A673 (cell line): ENCODE measurements at regions not wholly inside any gene's neighbourhood (a gene's known extent, or its start where the extent isn't known, plus 50 kb on each side); places are given as distances from the start of the nearest gene placed in this dataset.

ENCODE experiments used
- CTCF ChIP-seq: fragments of 300-800, 200-600 bp; sonication (generic); conservative IDR thresholded peaks from 2 replicates; pipeline ENCODE4 v1.5.1; 2017; ENCODE audit warnings: low read depth, mild to moderate bottlenecking, antibody characterized with exemption, low read length, moderate library complexity, mixed read lengths
- EZH2 ChIP-seq: fragments of 200-600 bp; sonication (generic); IDR thresholded peaks from 2 replicates; pipeline ENCODE4 v1.6.1; 2017; ENCODE audit warnings: borderline replicate concordance, low read depth, mild to moderate bottlenecking, mixed read lengths, antibody characterized with exemption, low read length; ENCODE audit not compliant: poor library complexity, severe bottlenecking

GRCh38 chr5:178787889-178788288 lies 57.4 kb upstream of the ZNF354A start:
- TF ChIP-seq CTCF (no peak), EZH2 (no peak)
